ENCODE measurements at regions not wholly inside any gene's neighbourhood (a gene's known extent, or its start where the extent isn't known, plus 50 kb on each side); places are given as distances from the start of the nearest gene placed in this dataset.

DNA sequence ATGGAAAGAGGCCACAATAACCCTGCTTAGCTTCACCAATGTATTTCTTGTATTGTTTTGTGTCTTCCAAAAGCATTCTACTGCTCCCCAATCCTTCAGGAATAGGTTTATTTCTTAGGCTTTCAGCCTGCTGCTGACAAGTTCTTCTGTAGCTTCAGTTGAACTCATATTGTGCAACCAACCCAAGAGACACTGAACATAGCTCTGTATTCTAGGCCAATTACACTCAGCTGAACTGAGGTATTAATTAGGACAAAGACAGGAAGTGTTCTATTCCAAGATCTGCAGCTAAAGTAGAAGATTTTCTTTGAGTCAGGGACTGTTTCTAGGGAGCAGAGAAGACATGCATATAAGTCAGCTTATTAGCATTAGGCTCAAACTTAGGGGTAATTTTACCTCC lies 151.8 kb downstream of the LHFPL1 start:
- no peak for TF ChIP-seq RARB (CRISPR knock-in tag; IDR thresholded peaks at IDR 0.05)
- TF ChIP-seq, protein P1, sequence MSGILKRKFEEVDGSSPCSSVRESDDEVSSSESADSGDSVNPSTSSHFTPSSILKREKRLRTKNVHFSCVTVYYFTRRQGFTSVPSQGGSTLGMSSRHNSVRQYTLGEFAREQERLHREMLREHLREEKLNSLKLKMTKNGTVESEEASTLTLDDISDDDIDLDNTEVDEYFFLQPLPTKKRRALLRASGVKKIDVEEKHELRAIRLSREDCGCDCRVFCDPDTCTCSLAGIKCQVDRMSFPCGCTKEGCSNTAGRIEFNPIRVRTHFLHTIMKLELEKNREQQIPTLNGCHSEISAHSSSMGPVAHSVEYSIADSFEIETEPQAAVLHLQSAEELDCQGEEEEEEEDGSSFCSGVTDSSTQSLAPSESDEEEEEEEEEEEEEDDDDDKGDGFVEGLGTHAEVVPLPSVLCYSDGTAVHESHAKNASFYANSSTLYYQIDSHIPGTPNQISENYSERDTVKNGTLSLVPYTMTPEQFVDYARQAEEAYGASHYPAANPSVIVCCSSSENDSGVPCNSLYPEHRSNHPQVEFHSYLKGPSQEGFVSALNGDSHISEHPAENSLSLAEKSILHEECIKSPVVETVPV (CRISPR knock-in tag; IDR thresholded peaks at IDR 0.05) = no peak
- no peak for TF ChIP-seq CSDC2 (CRISPR knock-in tag; IDR thresholded peaks at IDR 0.05)
- TF ChIP-seq ZFP3 (CRISPR knock-in tag; IDR thresholded peaks at IDR 0.05) = no peak
- TF ChIP-seq ZC3H10 (CRISPR knock-in tag; IDR thresholded peaks at IDR 0.05) = no peak
- TF ChIP-seq SNAI2 (CRISPR knock-in tag; IDR thresholded peaks at IDR 0.05) = no peak
- no peak for TF ChIP-seq GLIS3 (CRISPR knock-in tag; IDR thresholded peaks at IDR 0.05)
- TF ChIP-seq OSR1 (CRISPR knock-in tag; IDR thresholded peaks at IDR 0.05) = no peak
- TF ChIP-seq ESRRG (CRISPR knock-in tag; IDR thresholded peaks at IDR 0.05) = no peak
- TF ChIP-seq, protein P2, sequence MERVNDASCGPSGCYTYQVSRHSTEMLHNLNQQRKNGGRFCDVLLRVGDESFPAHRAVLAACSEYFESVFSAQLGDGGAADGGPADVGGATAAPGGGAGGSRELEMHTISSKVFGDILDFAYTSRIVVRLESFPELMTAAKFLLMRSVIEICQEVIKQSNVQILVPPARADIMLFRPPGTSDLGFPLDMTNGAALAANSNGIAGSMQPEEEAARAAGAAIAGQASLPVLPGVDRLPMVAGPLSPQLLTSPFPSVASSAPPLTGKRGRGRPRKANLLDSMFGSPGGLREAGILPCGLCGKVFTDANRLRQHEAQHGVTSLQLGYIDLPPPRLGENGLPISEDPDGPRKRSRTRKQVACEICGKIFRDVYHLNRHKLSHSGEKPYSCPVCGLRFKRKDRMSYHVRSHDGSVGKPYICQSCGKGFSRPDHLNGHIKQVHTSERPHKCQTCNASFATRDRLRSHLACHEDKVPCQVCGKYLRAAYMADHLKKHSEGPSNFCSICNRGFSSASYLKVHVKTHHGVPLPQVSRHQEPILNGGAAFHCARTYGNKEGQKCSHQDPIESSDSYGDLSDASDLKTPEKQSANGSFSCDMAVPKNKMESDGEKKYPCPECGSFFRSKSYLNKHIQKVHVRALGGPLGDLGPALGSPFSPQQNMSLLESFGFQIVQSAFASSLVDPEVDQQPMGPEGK (CRISPR knock-in tag; IDR thresholded peaks at IDR 0.05; ENCODE audit: borderline replicate concordance) = no peak
- TF ChIP-seq, protein P3, sequence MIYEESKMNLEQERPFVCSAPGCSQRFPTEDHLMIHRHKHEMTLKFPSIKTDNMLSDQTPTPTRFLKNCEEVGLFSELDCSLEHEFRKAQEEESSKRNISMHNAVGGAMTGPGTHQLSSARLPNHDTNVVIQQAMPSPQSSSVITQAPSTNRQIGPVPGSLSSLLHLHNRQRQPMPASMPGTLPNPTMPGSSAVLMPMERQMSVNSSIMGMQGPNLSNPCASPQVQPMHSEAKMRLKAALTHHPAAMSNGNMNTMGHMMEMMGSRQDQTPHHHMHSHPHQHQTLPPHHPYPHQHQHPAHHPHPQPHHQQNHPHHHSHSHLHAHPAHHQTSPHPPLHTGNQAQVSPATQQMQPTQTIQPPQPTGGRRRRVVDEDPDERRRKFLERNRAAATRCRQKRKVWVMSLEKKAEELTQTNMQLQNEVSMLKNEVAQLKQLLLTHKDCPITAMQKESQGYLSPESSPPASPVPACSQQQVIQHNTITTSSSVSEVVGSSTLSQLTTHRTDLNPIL (CRISPR knock-in tag; IDR thresholded peaks at IDR 0.05; ENCODE audit: low read depth) = no peak
- no peak for TF ChIP-seq ZNF565 (CRISPR knock-in tag; conservative IDR thresholded peaks at IDR 0.05; ENCODE audit: low read depth)

Data from SK-N-SH treated with all-trans-retinoic acid at 6 μM for 48 hours (cell line).